ENCODE measurements at regions not wholly inside any gene's neighbourhood (a gene's known extent, or its start where the extent isn't known, plus 50 kb on each side); places are given as distances from the start of the nearest gene placed in this dataset.

GRCh38 chr5:147036691-147037245, 158.2 kb upstream of the PPP2R2B start:
- DNase-seq (ENCODE audit: low read depth in 2 of 3, low spot score in 2 of 3): no peak

- DNase-seq (ENCODE audit: low read depth in 2 of 3, low spot score in 2 of 3): no peak
These were observed 159.1 kb upstream of the PPP2R2B start for GRCh38 chr5:147037515-147038205.

GRCh38 chr5:147040856-147041255, 162.3 kb upstream of the PPP2R2B start:
- DNase-seq (ENCODE audit: low read depth in 2 of 3, low spot score in 2 of 3): no peak

- DNase-seq (ENCODE audit: low read depth in 2 of 3, low spot score in 2 of 3): no peak
These were observed 166.2 kb upstream of the PPP2R2B start for GRCh38 chr5:147044572-147045273.

GRCh38 chr5:147045290-147045689, 166.7 kb upstream of the PPP2R2B start:
- DNase-seq (ENCODE audit: low read depth in 2 of 3, low spot score in 2 of 3): no peak

GRCh38 chr5:147046281-147046680, 167.7 kb upstream of the PPP2R2B start:
- DNase-seq (ENCODE audit: low read depth in 2 of 3, low spot score in 2 of 3): no peak

GRCh38 chr5:147046894-147047293, 168.3 kb upstream of the PPP2R2B start:
- DNase-seq (ENCODE audit: low read depth in 2 of 3, low spot score in 2 of 3): no peak

GRCh38 chr5:147049764-147050163, 171.2 kb upstream of the PPP2R2B start:
- no peak for DNase-seq (ENCODE audit: low read depth in 2 of 3, low spot score in 2 of 3)

GRCh38 chr5:147050172-147050571, 171.6 kb upstream of the PPP2R2B start:
- DNase-seq (ENCODE audit: low read depth in 2 of 3, low spot score in 2 of 3): no peak

- no peak for DNase-seq (ENCODE audit: low read depth in 2 of 3, low spot score in 2 of 3)
These were observed 172.6 kb upstream of the PPP2R2B start for GRCh38 chr5:147051193-147051592.

GRCh38 chr5:147052519-147052918, 174.0 kb upstream of the PPP2R2B start:
- DNase-seq (ENCODE audit: low read depth in 2 of 3, low spot score in 2 of 3): no peak

GRCh38 chr5:147055089-147055826, 176.7 kb upstream of the PPP2R2B start:
- no peak for DNase-seq (ENCODE audit: low read depth in 2 of 3, low spot score in 2 of 3)

- no peak for DNase-seq (ENCODE audit: low read depth in 2 of 3, low spot score in 2 of 3)
These were observed 177.5 kb upstream of the PPP2R2B start for GRCh38 chr5:147055850-147056566.

- DNase-seq (ENCODE audit: low read depth in 2 of 3, low spot score in 2 of 3): no peak
These were observed 177.8 kb upstream of the STK32A start for GRCh38 chr5:147057051-147057450.

- no peak for DNase-seq (ENCODE audit: low read depth in 2 of 3, low spot score in 2 of 3)
These were observed 173.4 kb upstream of the STK32A start for GRCh38 chr5:147061431-147061830.

GRCh38 chr5:147062427-147062826, 172.4 kb upstream of the STK32A start:
- DNase-seq (ENCODE audit: low read depth in 2 of 3, low spot score in 2 of 3): no peak

GRCh38 chr5:147063943-147064342, 170.9 kb upstream of the STK32A start:
- no peak for DNase-seq (ENCODE audit: low read depth in 2 of 3, low spot score in 2 of 3)

- DNase-seq (ENCODE audit: low read depth in 2 of 3, low spot score in 2 of 3): no peak
These were observed 169.8 kb upstream of the STK32A start for GRCh38 chr5:147065071-147065470.

GRCh38 chr5:147068998-147069397, 165.8 kb upstream of the STK32A start:
- DNase-seq (ENCODE audit: low read depth in 2 of 3, low spot score in 2 of 3): no peak

- DNase-seq (ENCODE audit: low read depth in 2 of 3, low spot score in 2 of 3): no peak
These were observed 162.2 kb upstream of the STK32A start for GRCh38 chr5:147072622-147073021.

- DNase-seq (ENCODE audit: low read depth in 2 of 3, low spot score in 2 of 3): no peak
These were observed 161.7 kb upstream of the STK32A start for GRCh38 chr5:147073098-147073497.

All from activated CD8-positive, alpha-beta memory T cell treated with anti-CD3 and anti-CD28 coated beads for 48 hours (primary cell).